NCI-H1436 (cell line): ENCODE measurements at regions not wholly inside any gene's neighbourhood (a gene's known extent, or its start where the extent isn't known, plus 50 kb on each side); places are given as distances from the start of the nearest gene placed in this dataset.
"Not testable (repeated sequence)": the region's sequence is repeated elsewhere in the genome, so short reads cannot be mapped to it uniquely, and the experiment has no call there.

Experiments used
- DNase-seq: peaks from one replicate; lab custom pipeline; 2025; lab: John Stamatoyannopoulos, UW

GRCh38 chr15:77877869-77878577 lies 199.5 kb downstream of the TBC1D2B start:
- DNase-seq: no peak

GRCh38 chr15:77876107-77876820 lies 201.2 kb downstream of the TBC1D2B start:
- not testable (repeated sequence) for DNase-seq

GRCh38 chr15:77875066-77875721 lies 202.3 kb downstream of the TBC1D2B start:
- peak; percentile 60 for DNase-seq

GRCh38 chr15:77874063-77874462 lies 203.4 kb downstream of the TBC1D2B start:
- DNase-seq: no peak

- DNase-seq: not testable (repeated sequence)
These were observed 204.7 kb downstream of the TBC1D2B start for GRCh38 chr15:77872521-77873425.

GRCh38 chr15:77871852-77872371 lies 205.6 kb downstream of the TBC1D2B start:
- DNase-seq: no peak

GRCh38 chr15:77870195-77871065 lies 207.1 kb downstream of the TBC1D2B start:
- DNase-seq: peak; percentile 42

GRCh38 chr15:77869021-77869895 lies 208.3 kb downstream of the TBC1D2B start:
- no peak for DNase-seq

- DNase-seq: peak; percentile 67
These were observed 209.4 kb downstream of the TBC1D2B start for GRCh38 chr15:77868048-77868629.

GRCh38 chr15:77867266-77868047 lies 210.1 kb downstream of the TBC1D2B start:
- no peak for DNase-seq

GRCh38 chr15:77866596-77867125 lies 210.8 kb downstream of the TBC1D2B start:
- no peak for DNase-seq

- DNase-seq: no peak
These were observed 211.3 kb downstream of the TBC1D2B start for GRCh38 chr15:77866186-77866585.

- DNase-seq: no peak
These were observed 211.8 kb downstream of the TBC1D2B start for GRCh38 chr15:77865701-77866100.

- no peak for DNase-seq
These were observed 212.4 kb downstream of the TBC1D2B start for GRCh38 chr15:77865106-77865610.

GRCh38 chr15:77864211-77865105 lies 213.1 kb downstream of the TBC1D2B start:
- DNase-seq: no peak

GRCh38 chr15:77863491-77864105 lies 213.9 kb downstream of the TBC1D2B start:
- DNase-seq: no peak
